WTC11 (cell line): ENCODE measurements at regions not wholly inside any gene's neighbourhood (a gene's known extent, or its start where the extent isn't known, plus 50 kb on each side); places are given as distances from the start of the nearest gene placed in this dataset.

Source experiments
- ATAC-seq: fragments of 200-7000 bp; cut with Tn5 transposase; 2 replicates; pipeline ENCODE4 v1.10.0; 2021; ENCODE audit warnings: mild to moderate bottlenecking, moderate library complexity
- CTCF ChIA-PET: fragments of 300-600 bp; sonication (Branson Sonifier 250); formaldehyde crosslinking; loops from one replicate; lab custom pipeline; 2021; ENCODE audit warnings: antibody characterized with exemption; lab: Charles Lee
- POLR2A ChIA-PET: fragments of 350-600 bp; sonication (Branson Sonifier 250); formaldehyde crosslinking; loops from one replicate; lab custom pipeline; 2021; ENCODE audit warnings: antibody characterized with exemption; lab: Charles Lee
- DNase-seq: peaks from one replicate; pipeline ENCODE4 v3.0.0; 2021; ENCODE audit warnings: low spot score
- H3K27ac Mint-ChIP-seq: 2 replicates; pipeline ENCODE4 v1.8.0; 2021; ENCODE audit warnings: mixed read lengths
- H3K27me3 Mint-ChIP-seq: 2 replicates; pipeline ENCODE4 v1.8.0; 2021; ENCODE audit warnings: low read depth, mild to moderate bottlenecking, moderate library complexity, mixed read lengths
- H3K36me3 Mint-ChIP-seq: 2 replicates; pipeline ENCODE4 v1.8.0; 2021; ENCODE audit warnings: mixed read lengths
- H3K4me1 Mint-ChIP-seq: 2 replicates; pipeline ENCODE4 v1.8.0; 2022; ENCODE audit warnings: mixed read lengths
- H3K4me3 Mint-ChIP-seq: 2 replicates; pipeline ENCODE4 v1.8.0; 2021; ENCODE audit warnings: mild to moderate bottlenecking, moderate library complexity, mixed read lengths
- H3K9me3 Mint-ChIP-seq: 2 replicates; pipeline ENCODE4 v1.8.0; 2021; ENCODE audit warnings: mixed read lengths
- ATF1 ChIP-seq: sonication (generic); formaldehyde crosslinking; IDR thresholded peaks from 2 replicates; pipeline ENCODE4 v1.8.1; 2023; ENCODE audit warnings: mild to moderate bottlenecking, moderate library complexity, missing genetic modification reagents
- ATF3 ChIP-seq: sonication (generic); formaldehyde crosslinking; conservative IDR thresholded peaks from 2 replicates; pipeline ENCODE4 v1.8.1; 2022; ENCODE audit warnings: mild to moderate bottlenecking, missing genetic modification reagents
- CDX4 ChIP-seq: fragments of 250-450 bp; sonication (Bioruptor Pico); IDR thresholded peaks from 2 replicates; pipeline ENCODE4 v1.9.0; 2021; ENCODE audit warnings: moderate library complexity, mild to moderate bottlenecking, inconsistent platforms, borderline replicate concordance
- CREB1 ChIP-seq: sonication (generic); formaldehyde crosslinking; IDR thresholded peaks from 2 replicates; pipeline ENCODE4 v1.8.0; 2023; ENCODE audit warnings: mild to moderate bottlenecking, missing genetic modification reagents
- ETV6 ChIP-seq: sonication (generic); formaldehyde crosslinking; IDR thresholded peaks from 2 replicates; pipeline ENCODE4 v1.8.1; 2022; ENCODE audit warnings: mild to moderate bottlenecking, missing genetic modification reagents
- HMGXB4 ChIP-seq: sonication (generic); formaldehyde crosslinking; IDR thresholded peaks from 2 replicates; pipeline ENCODE4 v1.8.1; 2023; ENCODE audit warnings: mild to moderate bottlenecking, moderate library complexity, missing genetic modification reagents
- IRF2 ChIP-seq: sonication (generic); formaldehyde crosslinking; IDR thresholded peaks from 2 replicates; pipeline ENCODE4 v1.8.0; 2022; ENCODE audit warnings: low read depth, missing genetic modification reagents, borderline replicate concordance
- NFATC4 ChIP-seq: fragments of 250-450 bp; sonication (Bioruptor Pico); IDR thresholded peaks from 2 replicates; pipeline ENCODE4 v1.9.0; 2021; ENCODE audit warnings: mild to moderate bottlenecking
- OVOL2 ChIP-seq: fragments of 250-450 bp; sonication (Bioruptor Pico); IDR thresholded peaks from 2 replicates; pipeline ENCODE4 v1.9.0; 2021; ENCODE audit warnings: mild to moderate bottlenecking, borderline replicate concordance
- PRDM15 ChIP-seq: sonication (generic); formaldehyde crosslinking; IDR thresholded peaks from 2 replicates; pipeline ENCODE4 v1.8.0; 2022; ENCODE audit warnings: missing genetic modification reagents
- PRRX2 ChIP-seq: fragments of 250-450 bp; sonication (Bioruptor Pico); IDR thresholded peaks from 2 replicates; pipeline ENCODE4 v1.8.0; 2021; ENCODE audit warnings: mild to moderate bottlenecking
- RORB ChIP-seq: fragments of 250-450 bp; sonication (Bioruptor Pico); IDR thresholded peaks from 2 replicates; pipeline ENCODE4 v1.9.0; 2021; ENCODE audit warnings: mild to moderate bottlenecking
- SMAD4 ChIP-seq: sonication (generic); formaldehyde crosslinking; IDR thresholded peaks from 2 replicates; pipeline ENCODE4 v1.8.0; 2022; ENCODE audit warnings: mild to moderate bottlenecking, missing genetic modification reagents
- SOX15 ChIP-seq: fragments of 250-450 bp; sonication (Bioruptor Pico); IDR thresholded peaks from 2 replicates; pipeline ENCODE4 v1.9.0; 2021; ENCODE audit warnings: mild to moderate bottlenecking
- STAT6 ChIP-seq: sonication (generic); formaldehyde crosslinking; conservative IDR thresholded peaks from 2 replicates; pipeline ENCODE4 v1.8.1; 2023; ENCODE audit warnings: mild to moderate bottlenecking, low read depth, missing genetic modification reagents, moderate library complexity
- TEAD4 ChIP-seq: sonication (generic); formaldehyde crosslinking; IDR thresholded peaks from 2 replicates; pipeline ENCODE4 v1.8.0; 2022; ENCODE audit warnings: mild to moderate bottlenecking, missing genetic modification reagents
- ZNF317 ChIP-seq: sonication (generic); formaldehyde crosslinking; IDR thresholded peaks from 2 replicates; pipeline ENCODE4 v1.8.1; 2023; ENCODE audit warnings: low read depth, mild to moderate bottlenecking, moderate library complexity, missing genetic modification reagents, borderline replicate concordance
- ZNF425 ChIP-seq: fragments of 250-450 bp; sonication (Bioruptor Pico); conservative IDR thresholded peaks from 2 replicates; pipeline ENCODE4 v1.9.0; 2021; ENCODE audit warnings: mild to moderate bottlenecking
- ZNF512 ChIP-seq: sonication (generic); formaldehyde crosslinking; IDR thresholded peaks from 2 replicates; pipeline ENCODE4 v1.8.1; 2022; ENCODE audit warnings: missing genetic modification reagents, borderline replicate concordance
- ZNF671 ChIP-seq: fragments of 250-450 bp; sonication (Bioruptor Pico); IDR thresholded peaks from 2 replicates; pipeline ENCODE4 v1.8.0; 2021; ENCODE audit warnings: mild to moderate bottlenecking

- TF ChIP-seq PRDM15 (CRISPR knock-in tag) (no peak), ZNF425 (CRISPR knock-in tag) (no peak), NFATC4 (no peak), OVOL2 (CRISPR knock-in tag) (no peak), CREB1 (CRISPR knock-in tag) (no peak), ZNF317 (CRISPR knock-in tag) (no peak), SMAD4 (no peak), ATF1 (CRISPR knock-in tag) (no peak), HMGXB4 (CRISPR knock-in tag) (no peak), ZNF512 (CRISPR knock-in tag) (no peak)
- TF ChIP-seq, all 79 proteins: peak for 0
These were observed 149.5 kb downstream of the CCNG2 start (continued) for GRCh38 chr4:77306496-77306895.

GRCh38 chr4:77308843-77309242, 151.8 kb downstream of the CCNG2 start:
- H3K27me3 Mint-ChIP-seq: peaks cover 8% of the 10 kb centered on the region; the same call in 1 of the 2 replicates
- H3K4me1 Mint-ChIP-seq: no peaks in the 10 kb centered on the region
- CTCF ChIA-PET: interaction anchor here (0.6 to 3.5 kb wide), 10 partner anchors 35 to 238 kb away, joined by 3 to 29 read pairs (median 4); no protein-coding TSS in a partner anchor
- H3K9me3 Mint-ChIP-seq: peaks cover 3% of the 10 kb centered on the region
- DNase-seq: no peak
- no peak overlapping the region for H3K4me3 Mint-ChIP-seq
- TF ChIP-seq RORB: no peak
- TF ChIP-seq ATF1 (CRISPR knock-in tag): no peak
- no peak for TF ChIP-seq CDX4 (CRISPR knock-in tag)
- TF ChIP-seq PRRX2 (CRISPR knock-in tag): no peak
- TF ChIP-seq ETV6 (CRISPR knock-in tag): no peak
- TF ChIP-seq TEAD4 (CRISPR knock-in tag): no peak
- no peak for TF ChIP-seq ZNF671 (CRISPR knock-in tag)
- no peak for TF ChIP-seq IRF2
- no peak for TF ChIP-seq STAT6 (CRISPR knock-in tag)
- TF ChIP-seq OVOL2 (CRISPR knock-in tag): no peak
- TF ChIP-seq ATF3: no peak
- TF ChIP-seq SOX15 (CRISPR knock-in tag): no peak
- TF ChIP-seq, all 79 proteins: peak for 0
- POLR2A ChIA-PET: no interaction called here
- Mint-ChIP-seq H3K36me3 (no peaks in the 10 kb centered on the region), H3K27ac (no peak overlapping the region)
- ATAC-seq: peak; percentile 92
